ENCODE measurements at regions not wholly inside any gene's neighbourhood (a gene's known extent, or its start where the extent isn't known, plus 50 kb on each side); places are given as distances from the start of the nearest gene placed in this dataset.

DNA sequence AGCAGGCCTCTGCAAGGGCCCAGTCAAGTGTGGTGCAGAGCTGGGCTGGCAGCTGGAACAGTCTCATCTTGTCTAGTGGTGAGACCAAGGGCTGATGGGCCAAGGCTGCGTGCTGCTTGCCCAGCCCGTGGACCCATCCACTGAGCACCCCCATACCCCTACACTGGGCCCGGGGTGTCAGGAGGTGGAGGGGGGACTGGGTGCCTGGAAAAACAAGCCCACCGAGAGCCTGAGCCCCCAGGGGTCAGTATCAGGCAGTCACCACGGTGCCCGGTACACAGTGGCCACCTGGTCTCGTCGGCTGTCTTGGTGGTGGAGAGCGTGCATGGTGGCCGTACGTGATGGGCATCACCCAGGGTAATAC is 238.3 kb downstream of the SEC14L1 start:
- H3K4me1 ChIP-seq = peaks cover 98 to 99% (median 98%) of the 10 kb centered on the region in 4 donors
- DNase-seq (ENCODE audit: extremely low spot score) = no peak
- intact Hi-C loops (cut with DNase I) = no loop called here
- H3K4me3 ChIP-seq = no peak overlapping the region
- H3K27ac ChIP-seq (replicated peaks in 1 of 4) = peak overlapping the region; percentile 99 to 100 (median 99)
- H3K9me3 ChIP-seq = no peaks in the 10 kb centered on the region
- no peaks in the 10 kb centered on the region for H3K27me3 ChIP-seq
- WGBS = 93% methylated on average over 3 of the region's 11 CpGs
- H3K36me3 ChIP-seq = no peaks in the 10 kb centered on the region
- TF ChIP-seq EP300 (IDR thresholded peaks at IDR 0.05) = no peak
- no peak for TF ChIP-seq POLR2AphosphoS5 (IDR thresholded peaks at IDR 0.05)
- TF ChIP-seq, protein P1, sequence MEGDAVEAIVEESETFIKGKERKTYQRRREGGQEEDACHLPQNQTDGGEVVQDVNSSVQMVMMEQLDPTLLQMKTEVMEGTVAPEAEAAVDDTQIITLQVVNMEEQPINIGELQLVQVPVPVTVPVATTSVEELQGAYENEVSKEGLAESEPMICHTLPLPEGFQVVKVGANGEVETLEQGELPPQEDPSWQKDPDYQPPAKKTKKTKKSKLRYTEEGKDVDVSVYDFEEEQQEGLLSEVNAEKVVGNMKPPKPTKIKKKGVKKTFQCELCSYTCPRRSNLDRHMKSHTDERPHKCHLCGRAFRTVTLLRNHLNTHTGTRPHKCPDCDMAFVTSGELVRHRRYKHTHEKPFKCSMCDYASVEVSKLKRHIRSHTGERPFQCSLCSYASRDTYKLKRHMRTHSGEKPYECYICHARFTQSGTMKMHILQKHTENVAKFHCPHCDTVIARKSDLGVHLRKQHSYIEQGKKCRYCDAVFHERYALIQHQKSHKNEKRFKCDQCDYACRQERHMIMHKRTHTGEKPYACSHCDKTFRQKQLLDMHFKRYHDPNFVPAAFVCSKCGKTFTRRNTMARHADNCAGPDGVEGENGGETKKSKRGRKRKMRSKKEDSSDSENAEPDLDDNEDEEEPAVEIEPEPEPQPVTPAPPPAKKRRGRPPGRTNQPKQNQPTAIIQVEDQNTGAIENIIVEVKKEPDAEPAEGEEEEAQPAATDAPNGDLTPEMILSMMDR (IDR thresholded peaks at IDR 0.05) = no peak
- no peak for TF ChIP-seq POLR2A (IDR thresholded peaks at IDR 0.05; ENCODE audit: low read depth)

DNA sequence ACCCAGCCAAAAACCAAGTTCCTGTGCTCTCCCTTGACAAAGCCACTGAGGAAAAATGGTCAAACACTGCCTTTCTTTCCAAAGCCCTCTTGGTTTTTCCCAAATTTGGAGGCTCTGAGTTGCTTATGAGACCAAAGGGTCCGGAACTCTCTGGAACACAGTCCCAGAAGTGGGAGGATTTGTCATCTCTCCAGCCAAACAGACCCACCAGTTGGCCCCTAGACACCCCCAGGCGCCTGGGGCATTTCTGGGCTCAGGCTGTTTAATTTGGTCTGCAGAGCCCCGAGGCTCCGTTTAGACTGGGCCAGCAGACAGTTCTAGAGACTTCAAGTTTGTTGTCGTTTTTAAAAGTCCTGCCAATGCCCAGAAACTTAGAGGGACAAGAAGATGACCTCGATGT is 239.1 kb downstream of the SEC14L1 start:
- Histone ChIP-seq H3K9me3 (no peaks in the 10 kb centered on the region), H3K36me3 (no peaks in the 10 kb centered on the region), H3K27me3 (no peaks in the 10 kb centered on the region), H3K4me1 (peaks cover 100% of the 10 kb centered on the region in 4 donors), H3K27ac (replicated peaks in 1 of 4) (peak overlapping the region; percentile 99 to 100 (median 99)), H3K4me3 (peak overlapping the region in 1 of 4 donors; percentile 11)
- DNase-seq (ENCODE audit: extremely low spot score) = no peak
- intact Hi-C loops (cut with DNase I) = no loop called here
- 13% methylated on average over 5 of the region's 6 CpGs for WGBS
- TF ChIP-seq, protein P1 (IDR thresholded peaks at IDR 0.05) = no peak

DNA sequence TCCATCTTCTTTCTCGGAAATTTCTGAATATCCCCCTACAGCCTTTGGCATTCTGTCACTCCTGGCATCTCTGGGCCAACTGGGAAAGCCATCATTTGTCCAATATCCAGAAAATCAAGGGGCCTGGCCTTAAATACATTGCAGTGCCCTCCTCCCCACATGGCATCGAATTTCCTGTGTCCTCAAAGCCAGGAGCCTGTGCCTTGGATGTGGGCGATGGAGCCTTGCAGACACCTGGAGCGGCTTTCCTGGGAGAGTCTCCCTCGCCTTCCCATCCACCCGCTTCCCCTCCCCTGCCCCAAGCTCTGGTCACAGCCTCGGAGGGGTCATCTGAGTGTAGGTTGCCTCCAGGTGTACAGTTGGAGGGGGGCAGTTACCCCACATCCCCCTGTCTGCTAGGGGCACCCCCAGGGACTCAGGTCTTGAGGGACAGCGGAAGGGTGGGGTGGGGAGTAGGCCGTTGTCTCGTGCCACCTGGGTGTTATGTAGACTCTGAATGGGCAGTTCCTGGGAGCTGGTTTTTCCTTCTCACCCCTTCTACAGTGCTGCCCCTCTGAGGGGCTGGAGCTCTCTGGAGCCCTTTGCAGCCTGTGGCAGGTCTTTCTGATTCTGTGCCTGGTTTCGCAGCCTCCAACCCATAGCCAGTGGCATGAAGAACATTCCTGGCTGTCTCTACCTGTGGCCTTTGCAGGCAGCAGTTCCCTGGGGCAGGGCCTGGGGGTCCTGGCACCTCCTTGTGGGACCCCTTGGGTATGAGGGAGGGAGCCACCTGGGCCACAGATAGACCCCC is 239.8 kb downstream of the SEC14L1 start:
- TF ChIP-seq POLR2AphosphoS5 (IDR thresholded peaks at IDR 0.05) (no peak), POLR2A (IDR thresholded peaks at IDR 0.05; ENCODE audit: low read depth) (no peak), EP300 (IDR thresholded peaks at IDR 0.05) (no peak)
- TF ChIP-seq, protein P1 (IDR thresholded peaks at IDR 0.05) = no peak
- no peak overlapping the region for H3K4me3 ChIP-seq
- no peaks in the 10 kb centered on the region for H3K27me3 ChIP-seq
- H3K36me3 ChIP-seq = no peaks in the 10 kb centered on the region
- intact Hi-C loops (cut with DNase I) = no loop called here
- WGBS = 79% methylated on average over 4 of the region's 11 CpGs
- peak overlapping the region; percentile 99 to 100 (median 99) for H3K27ac ChIP-seq (replicated peaks in 1 of 4)
- H3K4me1 ChIP-seq = peaks cover 100% of the 10 kb centered on the region in 4 donors
- no peak for DNase-seq (ENCODE audit: extremely low spot score)
- no peaks in the 10 kb centered on the region for H3K9me3 ChIP-seq

DNA sequence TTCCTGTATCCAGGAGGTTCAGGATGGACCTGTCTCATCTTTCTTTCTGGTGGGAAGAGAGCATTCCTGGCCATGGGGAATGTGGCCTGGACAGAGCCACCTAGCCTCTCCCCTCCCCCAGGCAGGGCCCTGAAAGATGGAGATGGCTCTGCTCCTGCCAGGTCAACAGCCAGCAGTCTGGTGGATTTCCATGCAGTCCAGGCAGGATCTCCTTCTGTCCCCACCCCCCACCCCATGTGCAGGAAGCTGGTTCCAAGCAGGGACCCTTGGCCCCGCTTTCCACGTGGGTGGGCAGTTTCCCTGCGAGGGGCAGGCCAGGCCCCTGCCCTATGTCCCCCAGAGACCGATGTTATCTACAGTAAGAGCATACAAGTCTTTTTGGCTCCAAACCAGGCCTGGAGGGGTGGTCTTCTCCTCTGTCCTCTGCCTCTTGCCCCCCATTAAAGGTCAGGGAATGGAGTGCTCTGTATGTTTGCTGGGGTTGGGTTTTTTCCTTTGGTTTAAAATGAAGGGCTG is 240.5 kb downstream of the SEC14L1 start:
- Histone ChIP-seq H3K27ac (replicated peaks in 1 of 4) (peak overlapping the region; percentile 99 to 100 (median 99)), H3K9me3 (no peaks in the 10 kb centered on the region), H3K27me3 (no peaks in the 10 kb centered on the region), H3K4me1 (peaks cover 100% of the 10 kb centered on the region in 4 donors), H3K36me3 (no peaks in the 10 kb centered on the region), H3K4me3 (no peak overlapping the region)
- no peak for DNase-seq (ENCODE audit: extremely low spot score)
- 42% methylated on average over 4 of the region's 4 CpGs for WGBS
- intact Hi-C loops (cut with DNase I) = no loop called here
- TF ChIP-seq, protein P1 (IDR thresholded peaks at IDR 0.05) = no peak
- TF ChIP-seq EP300 (IDR thresholded peaks at IDR 0.05) (no peak), POLR2A (IDR thresholded peaks at IDR 0.05; ENCODE audit: low read depth) (no peak), POLR2AphosphoS5 (IDR thresholded peaks at IDR 0.05) (no peak)
